GM21737 (cell line): ENCODE measurements at regions not wholly inside any gene's neighbourhood (a gene's known extent, or its start where the extent isn't known, plus 50 kb on each side); places are given as distances from the start of the nearest gene placed in this dataset.

Experiments
- ATAC-seq: cut with Tn5 transposase; IDR thresholded peaks from one replicate; pipeline ENCODE4 v1.9.1; 2021; ENCODE audit warnings: mild to moderate bottlenecking, moderate library complexity; ENCODE audit not compliant: unreplicated experiment

DNA sequence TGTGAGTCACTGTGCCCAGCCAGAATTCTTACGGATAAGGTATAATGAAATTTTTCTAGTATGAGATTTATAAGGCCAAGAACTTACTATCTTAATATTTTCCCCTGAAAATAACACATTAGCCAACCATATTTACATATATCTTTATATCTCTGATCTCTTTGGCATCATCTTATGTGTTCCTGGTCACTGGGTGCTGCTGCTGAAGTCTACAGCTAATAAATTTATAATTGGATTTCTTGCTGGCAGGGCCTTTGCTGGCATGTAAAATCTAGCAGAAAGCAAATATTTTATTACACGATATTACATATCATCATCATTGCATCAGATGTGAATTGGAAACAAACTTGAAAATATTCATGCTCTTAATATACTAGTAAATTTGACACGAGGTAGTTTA lies 590.7 kb downstream of the ANXA1 start:
- ATAC-seq, result no peak

DNA sequence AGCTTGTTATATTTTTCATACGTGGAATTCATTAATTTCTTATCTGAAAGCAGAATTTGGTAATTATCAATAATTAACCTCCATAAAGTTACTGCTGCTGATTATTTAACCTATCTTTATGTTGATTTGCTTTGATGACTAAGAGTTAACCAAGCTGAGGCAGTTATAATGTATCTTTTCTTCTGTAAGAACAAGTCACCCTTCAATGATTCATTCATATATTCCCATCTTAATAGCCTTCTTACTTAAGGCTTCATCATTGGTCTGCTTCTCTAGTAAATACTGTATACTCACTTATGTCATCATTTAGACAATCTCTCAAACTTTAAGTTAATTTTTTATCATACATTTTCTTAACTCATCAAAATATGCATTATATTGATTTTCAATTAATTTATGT lies 592.2 kb downstream of the ANXA1 start:
- no peak for ATAC-seq

DNA sequence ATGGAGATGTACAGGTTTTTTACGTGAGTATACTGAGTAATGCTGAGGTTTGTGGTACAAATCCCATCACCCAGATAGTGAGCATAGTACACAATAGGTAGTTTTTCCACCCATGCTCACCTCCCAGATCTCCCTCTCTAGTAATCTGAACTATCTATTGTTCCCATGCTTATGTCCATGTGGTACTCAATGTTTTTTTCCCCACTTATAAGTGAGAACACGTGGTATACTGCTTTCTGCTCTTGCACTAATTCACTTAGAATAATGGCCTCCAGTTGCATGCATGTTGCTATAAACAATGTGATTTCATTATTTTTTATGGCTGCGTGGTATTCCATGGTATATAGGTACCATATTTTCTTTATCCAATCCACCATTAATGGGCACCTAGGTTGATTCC lies 593.9 kb downstream of the ANXA1 start:
- ATAC-seq, result no peak

DNA sequence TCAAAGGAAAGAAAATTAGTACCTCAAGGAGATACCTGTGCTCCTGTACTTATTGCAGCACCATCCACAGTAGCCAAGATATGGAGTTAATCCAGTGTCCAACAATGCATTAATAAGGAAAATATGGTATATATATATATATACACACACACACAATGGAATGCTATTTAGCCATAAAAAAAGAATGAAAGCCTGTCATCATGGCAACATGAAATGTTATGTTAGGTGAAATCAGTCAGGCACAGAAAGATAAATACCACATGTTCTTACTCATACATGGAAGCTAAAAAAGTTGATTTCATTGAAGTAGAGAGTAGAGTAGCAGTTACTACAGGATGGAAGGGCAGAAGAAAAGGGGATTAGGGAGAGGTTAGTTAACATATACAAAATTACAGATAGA lies 601.5 kb downstream of the ANXA1 start:
- no peak for ATAC-seq

DNA sequence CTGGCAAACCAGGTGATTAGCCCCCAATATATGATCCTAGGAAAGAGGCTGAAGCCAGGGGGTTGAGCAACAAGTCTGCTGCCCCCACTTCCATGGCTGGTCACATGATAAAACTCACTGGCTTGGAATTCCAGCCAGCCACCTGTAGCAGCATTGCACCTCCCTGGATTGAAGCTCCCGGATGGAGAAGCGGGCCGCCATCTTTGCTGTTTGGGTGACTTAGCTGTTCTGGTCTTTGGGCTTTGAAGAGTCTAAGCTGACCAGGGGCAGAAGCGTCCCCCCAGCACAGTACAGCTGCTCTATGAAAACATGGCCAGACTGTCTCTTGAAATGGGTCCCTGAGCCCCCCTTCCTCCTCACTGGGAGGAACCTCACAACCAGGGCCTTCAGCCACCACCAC lies 610.2 kb downstream of the ANXA1 start:
- no peak for ATAC-seq

DNA sequence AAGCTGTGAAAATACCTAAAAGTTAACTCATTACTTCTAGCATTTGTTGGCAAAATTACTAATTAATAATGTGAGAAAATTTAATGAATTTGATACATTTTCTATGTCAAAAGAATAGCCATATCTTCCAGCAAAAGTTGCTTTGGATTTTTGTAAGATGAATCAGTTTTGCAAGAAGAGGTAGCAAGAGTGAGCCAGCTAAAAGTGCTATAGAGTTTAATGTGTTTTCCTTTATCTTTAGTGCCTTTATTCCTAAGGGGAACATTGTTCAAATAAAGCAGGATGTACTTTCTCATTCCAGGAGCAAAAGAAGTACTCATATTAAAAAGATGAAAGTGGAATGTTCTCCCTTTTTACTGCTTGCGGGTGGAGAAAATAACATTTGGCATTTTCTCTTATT lies 622.2 kb downstream of the ANXA1 start:
- no peak for ATAC-seq

DNA sequence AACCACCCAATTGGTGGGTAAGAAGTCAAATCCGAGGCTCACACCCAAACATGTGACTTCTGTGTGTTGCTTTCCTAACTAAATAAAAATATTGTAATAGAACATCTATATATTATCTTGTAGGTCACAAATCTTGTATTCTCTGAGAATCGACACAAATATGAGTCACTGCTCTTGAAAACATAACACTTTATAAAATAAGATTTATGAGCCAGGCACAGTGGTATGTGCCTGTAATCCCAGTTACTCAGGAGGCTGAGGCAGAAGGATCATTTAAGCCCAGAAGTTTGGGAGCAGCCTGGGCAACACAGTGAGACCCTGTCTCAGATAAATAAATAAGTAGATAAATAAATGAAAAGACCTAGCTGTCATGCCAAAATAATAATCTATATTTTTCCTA lies 624.1 kb downstream of the ANXA1 start:
- ATAC-seq, result no peak

DNA sequence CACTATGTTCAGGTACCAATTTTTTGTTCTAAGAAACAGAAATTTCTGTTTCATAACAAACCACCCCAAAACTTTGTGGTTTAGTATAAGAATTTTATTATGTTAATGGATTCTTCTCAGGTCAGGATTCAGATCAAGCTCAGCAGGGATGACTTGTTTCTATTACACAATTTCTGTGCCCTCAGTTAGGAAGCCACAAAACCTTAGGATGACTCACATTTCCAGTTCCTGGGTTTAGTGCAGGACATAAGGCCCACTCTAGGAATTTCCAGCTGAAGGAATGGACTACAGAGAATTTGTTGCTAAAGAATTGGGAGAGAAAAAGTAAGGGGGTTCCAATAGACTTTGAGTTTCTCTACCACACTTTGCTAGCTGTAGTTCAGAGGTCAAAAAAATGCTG lies 629.3 kb downstream of the ANXA1 start:
- no peak for ATAC-seq

DNA sequence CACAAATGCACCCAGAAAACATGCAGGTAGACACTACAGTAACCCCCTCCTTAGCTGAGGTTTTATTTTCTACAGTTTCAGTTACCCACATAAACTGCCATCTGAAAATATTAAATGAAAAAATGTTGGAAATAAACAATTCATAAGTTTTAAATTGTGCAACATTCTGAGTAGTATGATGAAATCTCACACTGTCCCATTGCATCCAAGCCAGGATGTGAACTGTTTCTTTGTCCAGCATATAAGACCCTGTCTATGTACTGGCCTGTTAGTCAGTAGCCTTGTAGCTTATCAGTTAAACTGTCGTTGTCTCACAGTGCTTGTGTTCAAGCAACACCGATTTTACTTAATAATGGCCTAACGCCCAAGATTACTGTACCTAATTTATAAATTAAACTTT lies 630.5 kb downstream of the ANXA1 start:
- ATAC-seq, result no peak

DNA sequence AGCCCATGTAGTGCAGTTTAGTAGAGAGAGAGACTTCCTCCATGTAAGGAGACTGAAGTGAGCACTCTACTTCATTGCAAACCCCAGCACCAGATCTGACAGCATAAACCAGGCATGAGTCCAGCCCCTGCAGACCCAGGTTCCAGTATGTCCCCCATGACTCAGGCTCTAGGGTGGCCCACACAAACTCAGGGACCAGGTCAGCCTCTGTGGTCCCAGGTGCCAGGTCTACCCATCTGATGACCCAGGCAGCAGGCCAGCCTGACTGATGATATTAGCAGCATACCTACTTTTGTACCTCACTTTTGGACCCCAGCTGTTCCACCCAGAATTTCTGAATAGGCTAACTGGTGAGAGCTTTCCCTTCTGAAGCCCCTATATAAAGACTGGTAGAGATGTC lies 647.8 kb downstream of the ANXA1 start:
- no peak for ATAC-seq

DNA sequence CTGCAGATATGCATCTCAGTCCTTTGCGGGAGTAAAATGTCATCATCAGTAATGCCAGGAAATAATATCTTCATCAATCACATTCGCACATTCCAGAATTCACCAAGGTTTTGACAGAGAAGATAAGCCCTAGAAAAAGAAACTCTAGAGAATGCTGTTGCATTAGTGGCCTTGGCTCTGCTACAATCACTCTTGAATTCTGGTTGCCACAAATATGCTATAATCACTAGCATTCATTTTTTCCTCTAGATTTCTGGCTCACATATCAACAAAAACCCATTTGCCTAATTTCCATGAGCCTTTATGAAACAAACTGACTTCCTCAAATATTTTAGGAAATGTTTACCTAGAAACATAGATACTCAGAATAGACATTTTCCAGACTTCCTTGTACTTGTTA lies 653.4 kb downstream of the ANXA1 start:
- no peak for ATAC-seq

DNA sequence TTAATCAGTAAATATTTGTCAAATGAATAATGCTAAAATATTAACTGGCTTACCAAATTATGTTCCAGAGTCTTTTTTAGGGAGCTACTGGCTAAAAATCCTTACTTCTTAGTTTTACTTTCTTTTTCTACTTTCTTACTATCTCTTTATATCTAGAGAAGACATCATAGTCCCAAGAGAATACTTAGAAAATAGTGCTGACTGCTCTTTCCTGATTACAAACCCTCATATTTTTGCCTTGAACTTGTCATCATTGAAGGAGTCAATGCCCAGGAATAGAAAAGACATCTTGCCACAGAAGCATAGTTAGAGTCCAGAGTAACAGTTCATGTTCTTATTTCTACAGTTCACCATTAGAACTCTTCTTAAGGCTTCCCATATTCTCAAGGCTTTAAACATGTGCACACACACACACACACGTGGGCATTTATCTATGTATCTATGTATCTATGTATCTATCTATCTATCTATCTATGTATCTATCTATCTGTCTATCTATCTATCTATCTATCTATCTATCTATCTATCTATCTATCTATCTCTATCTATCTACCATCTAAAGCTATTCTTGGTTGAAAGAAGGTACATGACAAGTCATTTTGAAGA lies 654.3 kb downstream of the ANXA1 start:
- ATAC-seq, result no peak

DNA sequence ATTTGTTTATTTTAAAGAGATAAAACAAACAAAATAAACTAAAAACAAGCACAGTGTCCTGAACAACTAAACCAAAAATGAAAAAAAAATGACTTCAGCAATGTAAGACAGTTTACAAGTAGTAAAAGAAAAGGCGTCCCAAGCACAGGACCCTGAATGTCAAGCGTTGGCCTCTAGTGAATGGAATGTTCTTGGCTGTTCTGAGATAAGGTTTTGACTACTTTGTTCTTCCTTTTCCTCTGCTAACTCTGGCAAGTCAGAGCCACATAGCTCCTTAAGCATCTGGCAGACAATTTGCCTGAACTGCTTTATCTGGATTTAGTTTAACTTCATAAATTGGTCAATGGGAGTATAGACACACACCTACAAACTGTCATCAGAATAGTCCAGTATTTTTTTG lies 655.2 kb downstream of the ANXA1 start:
- ATAC-seq, result no peak

DNA sequence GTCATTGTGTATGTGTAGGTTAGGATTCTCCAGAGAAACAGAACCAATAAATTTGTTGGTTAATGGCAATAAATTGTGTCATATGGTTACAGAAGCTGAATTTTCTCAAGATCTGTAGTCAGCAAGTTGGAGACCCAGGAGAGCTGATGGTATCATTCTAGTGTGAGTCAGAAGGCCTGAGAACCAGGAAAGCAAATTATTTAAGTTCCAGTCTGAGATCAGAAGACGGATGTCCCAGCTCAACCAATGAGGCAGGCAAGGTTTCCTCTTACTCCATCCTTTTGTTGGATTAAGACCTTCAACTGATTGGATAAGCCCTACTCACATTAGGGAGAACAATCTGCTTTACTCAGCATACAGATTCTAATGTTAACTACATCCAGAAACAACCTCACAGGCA lies 656.3 kb downstream of the ANXA1 start:
- no peak for ATAC-seq

DNA sequence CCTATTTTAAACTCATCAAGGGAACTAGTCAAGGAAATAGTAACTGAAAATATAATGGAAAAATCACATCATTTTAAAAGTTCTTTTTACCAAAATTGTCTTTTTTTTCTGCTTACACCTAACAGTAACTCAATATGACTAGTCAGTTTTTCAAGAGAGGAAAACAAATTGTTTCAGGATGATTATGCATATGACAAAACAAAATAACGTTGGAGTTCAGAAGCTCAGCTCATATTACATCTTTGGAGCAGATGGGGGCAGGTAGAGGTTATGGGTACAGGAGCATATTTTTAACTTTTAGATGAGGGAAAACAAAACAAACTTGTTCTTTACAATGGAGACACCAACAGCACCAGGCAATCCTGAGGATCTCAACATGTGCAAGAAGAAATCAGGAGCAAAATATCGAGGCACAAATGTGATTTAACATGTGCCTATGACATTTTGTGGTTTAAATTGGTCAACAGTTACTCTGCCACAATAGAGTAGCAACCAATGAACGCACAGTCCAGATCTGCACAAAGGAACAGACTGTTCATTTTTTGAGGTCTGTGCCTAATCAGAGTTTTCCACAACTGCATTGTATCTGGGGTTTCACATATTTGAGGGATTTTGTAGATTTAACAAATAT lies 659.0 kb downstream of the ANXA1 start:
- no peak for ATAC-seq

DNA sequence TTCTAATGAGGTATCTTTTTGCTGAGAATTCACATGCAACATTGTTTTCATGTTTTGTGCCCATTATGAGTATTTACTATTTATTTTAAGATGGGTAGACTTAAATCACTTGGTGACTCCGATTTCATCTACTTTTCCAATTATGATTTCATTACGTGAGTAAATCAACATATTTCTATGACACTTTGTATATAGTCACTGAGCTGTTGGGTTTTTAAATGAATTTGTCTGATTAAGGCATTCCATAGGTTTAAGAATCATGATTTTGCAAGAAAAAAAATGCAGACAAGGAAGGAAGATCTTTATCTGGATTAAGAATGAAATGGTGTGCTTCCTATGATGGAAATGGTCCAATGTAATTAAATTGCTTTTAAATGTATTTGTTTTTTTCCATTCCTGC lies 661.9 kb downstream of the ANXA1 start:
- ATAC-seq, result no peak

DNA sequence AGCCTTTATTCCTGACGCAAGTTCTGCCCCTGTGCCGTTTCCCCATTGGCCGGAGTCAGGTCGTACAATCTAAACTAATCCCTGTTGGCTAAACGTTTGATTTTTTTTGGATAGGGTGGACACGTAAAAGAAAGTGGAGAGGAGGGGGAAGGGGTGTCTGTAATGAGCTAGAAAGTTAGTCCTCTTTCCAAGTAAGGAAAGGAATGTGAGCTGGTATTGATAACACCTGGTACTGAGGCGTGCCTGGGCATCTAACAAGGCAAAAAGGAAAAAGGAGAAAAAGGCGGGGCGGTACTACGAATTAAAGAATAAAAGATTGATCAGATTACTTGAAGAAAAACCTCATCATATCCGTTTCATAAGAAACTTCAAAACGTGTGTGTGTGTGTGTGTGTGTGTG lies 665.2 kb downstream of the ANXA1 start:
- no peak for ATAC-seq

DNA sequence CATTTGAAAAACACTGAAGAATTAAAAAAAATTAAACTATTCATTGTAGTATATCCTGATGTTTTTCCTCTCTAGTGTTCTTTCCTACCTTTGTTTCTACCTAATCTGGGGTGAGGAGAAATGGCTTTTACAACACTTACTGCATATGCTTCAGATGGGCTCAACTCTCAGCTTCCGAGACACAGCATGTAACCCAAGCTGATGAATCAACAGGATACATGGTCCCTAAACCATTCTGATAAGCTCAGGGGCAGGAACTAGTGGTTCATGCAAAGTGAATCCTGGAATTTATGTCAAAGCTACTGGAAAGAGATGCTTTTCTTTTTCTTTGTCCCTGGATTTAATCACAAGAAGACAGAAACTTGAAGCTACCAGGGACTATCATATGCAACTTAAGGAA lies 672.5 kb upstream of the RORB start:
- ATAC-seq, result no peak

DNA sequence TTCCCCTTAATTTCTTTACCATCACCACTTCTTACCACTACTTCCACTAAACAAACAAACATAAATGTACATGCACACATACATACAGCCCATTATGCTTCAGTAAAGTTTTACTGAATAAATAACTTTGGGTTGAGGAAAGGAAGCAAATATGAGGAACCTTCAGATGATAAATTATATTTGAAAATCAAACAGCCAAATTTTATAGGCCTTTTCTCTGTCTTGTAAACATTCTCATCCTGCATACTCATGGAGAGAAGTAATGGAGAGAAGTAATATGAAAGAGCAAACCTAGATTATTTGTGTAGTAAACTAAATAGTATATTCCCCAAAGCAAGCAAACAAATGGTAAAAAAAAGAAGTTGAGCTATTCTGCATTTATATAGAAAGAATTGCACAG lies 658.3 kb upstream of the RORB start:
- ATAC-seq, result no peak

DNA sequence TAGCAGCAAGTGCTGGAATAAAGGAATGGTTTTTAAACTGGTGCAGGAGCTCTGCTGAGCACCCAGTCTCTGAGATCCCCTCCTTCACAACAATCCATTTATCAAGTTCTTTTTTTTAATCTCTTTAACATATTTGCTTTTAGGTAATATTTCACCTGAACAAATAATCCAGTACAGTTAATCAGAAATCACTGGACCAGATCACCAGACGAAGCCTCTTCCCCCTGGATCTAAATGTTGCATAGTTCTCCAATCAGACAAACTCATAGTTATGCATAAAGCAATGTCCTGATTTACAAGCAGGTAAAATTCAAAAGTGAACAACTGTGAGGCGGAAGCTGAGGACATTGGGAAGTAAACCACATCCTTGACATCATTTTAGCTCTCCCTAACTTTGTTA lies 657.7 kb upstream of the RORB start:
- ATAC-seq, result no peak

DNA sequence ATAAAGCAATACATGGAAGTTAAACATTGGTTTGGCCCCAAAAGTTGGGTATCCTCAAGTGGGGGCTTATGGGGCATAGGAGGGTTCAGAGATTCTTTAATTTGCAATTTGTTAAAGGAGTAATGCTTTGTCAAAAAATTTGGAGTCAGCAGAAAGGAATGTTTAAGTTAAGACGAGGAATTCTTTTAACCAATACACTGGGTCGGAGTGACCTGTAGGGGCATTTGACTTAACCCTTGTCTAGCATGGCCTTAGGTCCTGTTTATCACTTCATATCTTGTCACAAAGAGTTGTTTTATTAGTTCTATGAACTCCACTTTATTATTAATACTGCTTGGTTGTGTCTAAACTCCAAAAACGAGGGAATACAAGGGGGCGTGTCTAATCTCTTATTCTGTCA lies 656.1 kb upstream of the RORB start:
- no peak for ATAC-seq

DNA sequence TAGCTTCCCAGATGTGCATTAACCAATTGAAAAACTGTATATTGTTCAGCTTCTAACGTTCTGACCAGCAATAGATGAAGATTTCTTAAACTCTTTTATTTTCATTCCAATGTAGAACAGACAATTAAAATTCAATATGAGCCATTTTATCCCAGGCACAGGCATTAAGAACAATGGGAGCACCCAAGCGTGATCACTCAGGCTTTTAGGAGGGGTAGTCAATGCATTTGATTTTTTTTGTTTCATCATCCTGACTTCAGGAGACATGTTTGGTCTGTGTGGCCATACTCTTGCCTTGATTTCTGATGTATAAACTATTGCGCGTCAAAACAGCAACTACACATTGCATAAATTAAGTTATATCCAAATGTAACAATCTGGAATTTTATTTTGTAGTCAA lies 653.0 kb upstream of the RORB start:
- no peak for ATAC-seq

DNA sequence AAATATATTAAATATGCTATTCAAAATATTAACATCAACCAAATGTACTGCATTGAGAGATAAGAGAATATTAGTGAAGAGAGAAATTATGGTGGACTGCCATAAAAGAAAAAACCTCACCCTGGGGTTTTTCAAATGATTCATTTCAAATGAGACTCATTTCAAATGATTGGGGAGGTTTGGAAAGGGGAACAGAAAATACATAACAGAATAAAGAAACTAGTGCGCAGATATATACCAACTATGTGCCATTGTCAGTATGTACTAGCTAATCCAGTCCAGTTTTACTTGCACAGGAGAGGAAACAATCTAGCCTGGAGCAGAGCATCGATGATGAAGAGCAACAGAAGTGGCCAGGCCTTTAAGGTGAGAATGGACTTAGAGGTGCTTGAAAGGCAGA lies 651.6 kb upstream of the RORB start:
- no peak for ATAC-seq
